Activated T-helper 1 cell treated with anti-CD3 and anti-CD28 coated beads, Interleukin-12 subunit alpha, Interleukin-12 subunit beta, Interleukin-2, Interleukin-4 antibody, amounts not matched to agents 30 ng/mL and 10 ng/mL and 1 ng/mL, durations not matched to agents 14 hours and 24 hours and 36 hours (primary cell): ENCODE measurements at regions not wholly inside any gene's neighbourhood (a gene's known extent, or its start where the extent isn't known, plus 50 kb on each side); places are given as distances from the start of the nearest gene placed in this dataset.
"Not testable (repeated sequence)": the region's sequence is repeated elsewhere in the genome, so short reads cannot be mapped to it uniquely, and the experiment has no call there.

Source experiments
- DNase-seq: peaks from one replicate; pipeline ENCODE4 v3.0.0; 2021; ENCODE audit warnings: low spot score
- H3K27ac Mint-ChIP-seq: one replicate; pipeline ENCODE4 v1.8.0; 2021; ENCODE audit warnings: mild to moderate bottlenecking, mixed read lengths
- H3K27me3 Mint-ChIP-seq: one replicate; pipeline ENCODE4 v1.8.0; 2022; ENCODE audit warnings: mild to moderate bottlenecking, moderate library complexity, mixed read lengths; ENCODE audit not compliant: insufficient read depth
- H3K36me3 Mint-ChIP-seq: one replicate; pipeline ENCODE4 v1.8.0; 2021; ENCODE audit warnings: low read depth, mixed read lengths
- H3K4me1 Mint-ChIP-seq: one replicate; pipeline ENCODE4 v1.8.0; 2021; ENCODE audit warnings: low read depth, mixed read lengths
- H3K4me3 Mint-ChIP-seq: one replicate; pipeline ENCODE4 v1.8.0; 2021; ENCODE audit warnings: mild to moderate bottlenecking, moderate library complexity, mixed read lengths
- H3K9me3 Mint-ChIP-seq: one replicate; pipeline ENCODE4 v1.8.0; 2021; ENCODE audit warnings: mixed read lengths
- intact Hi-C: fragments of 100-400 bp; cut with micrococcal nuclease; formaldehyde crosslinking; loops from one replicate; pipeline ENCODE4 v1.15.1; 2024

DNA sequence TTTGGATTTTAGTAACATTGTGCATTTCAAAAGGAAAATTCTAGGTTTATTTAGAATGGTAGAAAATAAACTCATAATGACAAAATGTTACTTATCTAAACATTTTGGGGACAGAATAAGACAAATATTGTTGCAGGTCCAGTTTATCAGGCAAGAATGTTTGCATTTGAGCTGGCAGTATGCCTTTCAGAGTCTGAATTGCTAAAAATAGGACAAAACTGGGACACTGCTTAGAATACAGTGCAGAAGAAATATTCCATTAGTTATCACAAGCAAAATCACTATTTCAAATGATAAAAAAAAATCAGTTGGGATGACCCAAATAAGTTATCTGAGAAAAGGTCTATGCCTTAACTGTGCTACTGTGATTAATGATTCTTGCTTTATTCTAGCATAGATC, 870.3 kb upstream of the MIR17HG start:
- H3K9me3 Mint-ChIP-seq: peaks cover 28% of the 10 kb centered on the region
- H3K36me3 Mint-ChIP-seq: no peaks in the 10 kb centered on the region

GRCh38 chr13:90483906-90484305, 863.6 kb upstream of the MIR17HG start:
- Mint-ChIP-seq H3K4me1 (no peaks in the 10 kb centered on the region), H3K9me3 (peaks cover 13% of the 10 kb centered on the region), H3K36me3 (no peaks in the 10 kb centered on the region), H3K27me3 (no peaks in the 10 kb centered on the region), H3K27ac (no peak overlapping the region), H3K4me3 (no peak overlapping the region)
- intact Hi-C loops: no loop called here
- no peak for DNase-seq

More for the DNA sequence above, 870.3 kb upstream of the MIR17HG start:
- Mint-ChIP-seq H3K27ac (no peak overlapping the region), H3K4me1 (no peaks in the 10 kb centered on the region), H3K27me3 (no peaks in the 10 kb centered on the region), H3K4me3 (no peak overlapping the region)
- intact Hi-C loops: no loop called here
- DNase-seq: no peak

GRCh38 chr13:90485436-90485835, 862.1 kb upstream of the MIR17HG start:
- no peaks in the 10 kb centered on the region for H3K36me3 Mint-ChIP-seq
- peaks cover 10% of the 10 kb centered on the region for H3K9me3 Mint-ChIP-seq
- H3K4me1 Mint-ChIP-seq: no peaks in the 10 kb centered on the region
- no peaks in the 10 kb centered on the region for H3K27me3 Mint-ChIP-seq
- no peak overlapping the region for H3K27ac Mint-ChIP-seq
- DNase-seq: no peak
- no peak overlapping the region for H3K4me3 Mint-ChIP-seq
- intact Hi-C loops: no loop called here

DNA sequence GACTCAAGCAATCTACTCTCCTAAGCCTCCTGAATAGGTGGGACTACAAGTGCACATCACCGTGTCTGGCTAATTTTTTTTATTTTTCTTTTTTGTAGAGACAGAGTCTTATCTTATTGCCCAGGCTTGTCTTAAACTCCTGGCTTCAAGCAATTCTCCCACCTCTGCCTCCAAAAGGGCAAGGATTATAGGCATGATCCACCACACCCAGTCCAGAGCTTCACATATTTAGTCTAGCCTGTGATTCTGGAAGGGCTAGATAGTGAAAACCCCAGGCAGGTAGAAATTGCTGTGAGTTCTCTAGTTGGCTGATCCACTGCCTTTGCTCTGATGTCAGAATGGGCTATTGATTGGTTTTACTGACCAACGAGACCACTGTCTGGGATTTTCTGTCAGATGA, 854.6 kb upstream of the MIR17HG start:
- no peak overlapping the region for H3K27ac Mint-ChIP-seq
- no peak for DNase-seq
- H3K9me3 Mint-ChIP-seq: peaks cover 25% of the 10 kb centered on the region
- no peaks in the 10 kb centered on the region for H3K27me3 Mint-ChIP-seq
- intact Hi-C loops: no loop called here
- H3K36me3 Mint-ChIP-seq: no peaks in the 10 kb centered on the region
- no peaks in the 10 kb centered on the region for H3K4me1 Mint-ChIP-seq
- no peak overlapping the region for H3K4me3 Mint-ChIP-seq

DNA sequence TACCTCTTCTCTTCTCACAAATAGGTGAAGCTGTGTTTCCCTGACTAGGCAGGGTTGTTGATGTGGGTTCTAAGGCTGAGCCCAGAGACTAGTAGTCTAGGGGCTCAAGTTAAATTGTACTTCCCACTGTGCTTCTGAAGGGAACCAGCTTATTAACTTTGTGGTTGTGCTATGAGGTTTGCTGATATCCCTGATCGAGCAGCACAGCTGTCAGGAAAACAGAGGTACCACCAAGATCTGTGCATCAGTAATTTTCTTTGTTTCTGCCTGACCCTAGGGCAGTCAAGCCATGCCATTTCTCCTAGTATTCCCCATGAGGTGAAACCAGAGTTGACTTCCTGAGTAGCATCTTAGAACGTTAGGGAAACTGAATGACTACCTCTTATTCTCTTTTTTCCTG, 853.8 kb upstream of the MIR17HG start:
- intact Hi-C loops: no loop called here
- Mint-ChIP-seq H3K36me3 (no peaks in the 10 kb centered on the region), H3K9me3 (peaks cover 25% of the 10 kb centered on the region), H3K27ac (no peak overlapping the region), H3K4me1 (no peaks in the 10 kb centered on the region), H3K4me3 (no peak overlapping the region), H3K27me3 (no peaks in the 10 kb centered on the region)
- no peak for DNase-seq

GRCh38 chr13:90494849-90495248, 852.6 kb upstream of the MIR17HG start:
- H3K4me3 Mint-ChIP-seq, H3K27ac Mint-ChIP-seq, DNase-seq, H3K4me1 Mint-ChIP-seq, intact Hi-C loops, H3K27me3 Mint-ChIP-seq, H3K36me3 Mint-ChIP-seq: not testable (repeated sequence)
- peaks cover 25% of the 10 kb centered on the region for H3K9me3 Mint-ChIP-seq

DNA sequence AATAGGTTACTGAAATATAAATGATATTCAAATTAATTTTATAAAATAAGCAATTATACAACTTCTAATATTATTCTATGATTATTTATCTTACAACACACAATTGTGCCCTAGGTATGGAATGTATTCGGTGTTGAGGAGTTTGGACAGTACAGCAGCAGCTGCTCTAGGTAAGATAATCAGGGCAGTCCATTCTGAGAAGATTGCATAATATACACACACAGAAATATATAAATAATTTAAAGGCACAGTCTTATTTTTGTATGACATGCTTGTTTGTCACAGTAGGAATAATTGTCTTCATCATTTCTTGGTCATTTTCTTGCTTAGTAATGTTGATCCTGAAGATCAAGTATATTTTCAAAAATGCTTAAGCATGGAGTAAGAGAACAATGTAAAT, 849.4 kb upstream of the MIR17HG start:
- Mint-ChIP-seq H3K27me3 (no peaks in the 10 kb centered on the region), H3K4me1 (no peaks in the 10 kb centered on the region), H3K4me3 (no peak overlapping the region), H3K36me3 (no peaks in the 10 kb centered on the region), H3K27ac (no peak overlapping the region), H3K9me3 (peaks cover 12% of the 10 kb centered on the region)
- intact Hi-C loops: no loop called here
- no peak for DNase-seq

GRCh38 chr13:90498816-90499215, 848.7 kb upstream of the MIR17HG start:
- DNase-seq: no peak
- intact Hi-C loops: no loop called here
- H3K27me3 Mint-ChIP-seq: no peaks in the 10 kb centered on the region
- no peak overlapping the region for H3K4me3 Mint-ChIP-seq
- H3K4me1 Mint-ChIP-seq: no peaks in the 10 kb centered on the region
- no peak overlapping the region for H3K27ac Mint-ChIP-seq
- no peaks in the 10 kb centered on the region for H3K36me3 Mint-ChIP-seq
- H3K9me3 Mint-ChIP-seq: peaks cover 12% of the 10 kb centered on the region

DNA sequence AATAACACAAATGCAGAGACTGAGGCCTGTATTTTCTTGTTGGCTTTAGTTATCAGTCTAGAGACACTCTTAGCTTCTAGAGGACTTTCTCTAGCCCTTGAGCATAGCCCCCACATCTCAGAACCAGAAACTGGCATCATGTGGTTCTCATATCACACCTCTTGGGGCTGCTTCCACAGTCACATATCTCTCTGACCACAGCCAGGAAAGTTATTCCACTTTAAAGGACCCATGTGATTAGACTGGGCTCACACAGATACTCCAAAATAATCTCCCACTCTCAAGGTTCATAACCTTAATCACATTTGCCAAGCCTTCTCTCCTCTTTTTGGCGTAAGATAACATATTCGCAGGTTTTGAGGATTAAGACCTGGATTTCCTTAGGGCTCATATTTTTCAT, 846.9 kb upstream of the MIR17HG start:
- Mint-ChIP-seq H3K27me3 (no peaks in the 10 kb centered on the region), H3K36me3 (no peaks in the 10 kb centered on the region), H3K27ac (no peak overlapping the region), H3K4me1 (no peaks in the 10 kb centered on the region), H3K4me3 (no peak overlapping the region), H3K9me3 (peaks cover 6% of the 10 kb centered on the region)
- DNase-seq: no peak
- intact Hi-C loops: no loop called here

GRCh38 chr13:90502153-90502552, 845.3 kb upstream of the MIR17HG start:
- no peak overlapping the region for H3K27ac Mint-ChIP-seq
- H3K36me3 Mint-ChIP-seq: no peaks in the 10 kb centered on the region
- no peak for DNase-seq
- H3K27me3 Mint-ChIP-seq: no peaks in the 10 kb centered on the region
- no peaks in the 10 kb centered on the region for H3K9me3 Mint-ChIP-seq
- H3K4me3 Mint-ChIP-seq: no peak overlapping the region
- no peaks in the 10 kb centered on the region for H3K4me1 Mint-ChIP-seq
- intact Hi-C loops: no loop called here

- no peak for DNase-seq
- intact Hi-C loops: no loop called here
- no peaks in the 10 kb centered on the region for H3K4me1 Mint-ChIP-seq
- H3K27me3 Mint-ChIP-seq: no peaks in the 10 kb centered on the region
- no peak overlapping the region for H3K4me3 Mint-ChIP-seq
- H3K36me3 Mint-ChIP-seq: no peaks in the 10 kb centered on the region
- no peak overlapping the region for H3K27ac Mint-ChIP-seq
- no peaks in the 10 kb centered on the region for H3K9me3 Mint-ChIP-seq
These were observed 844.7 kb upstream of the MIR17HG start for GRCh38 chr13:90502762-90503161.

GRCh38 chr13:90510319-90510718, 837.2 kb upstream of the MIR17HG start:
- H3K4me3 Mint-ChIP-seq: no peak overlapping the region
- H3K27me3 Mint-ChIP-seq: no peaks in the 10 kb centered on the region
- intact Hi-C loops: no loop called here
- no peak for DNase-seq
- peaks cover 6% of the 10 kb centered on the region for H3K9me3 Mint-ChIP-seq
- H3K36me3 Mint-ChIP-seq: no peaks in the 10 kb centered on the region
- no peaks in the 10 kb centered on the region for H3K4me1 Mint-ChIP-seq
- H3K27ac Mint-ChIP-seq: no peak overlapping the region

DNA sequence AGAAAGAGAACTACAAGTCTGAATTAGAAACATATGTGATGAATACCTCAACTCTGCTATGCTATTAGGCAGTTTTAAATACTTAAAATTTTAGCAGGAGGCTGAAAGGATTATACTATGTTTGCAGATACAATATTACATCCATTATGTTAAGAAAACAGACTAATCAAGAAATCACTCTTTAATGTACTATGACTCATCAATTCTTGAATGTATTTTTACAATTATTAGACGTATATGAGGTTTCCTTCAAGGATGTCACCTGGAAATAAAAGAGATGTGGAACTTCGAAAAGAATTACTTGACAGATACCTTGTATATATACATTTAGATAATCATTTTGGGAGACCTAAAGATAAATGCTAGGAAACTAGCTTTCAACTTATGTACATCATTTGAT, 835.6 kb upstream of the MIR17HG start:
- no peaks in the 10 kb centered on the region for H3K4me1 Mint-ChIP-seq
- no peaks in the 10 kb centered on the region for H3K36me3 Mint-ChIP-seq
- H3K27ac Mint-ChIP-seq: no peak overlapping the region
- peaks cover 6% of the 10 kb centered on the region for H3K9me3 Mint-ChIP-seq
- no peaks in the 10 kb centered on the region for H3K27me3 Mint-ChIP-seq
- DNase-seq: no peak
- intact Hi-C loops: no loop called here
- H3K4me3 Mint-ChIP-seq: no peak overlapping the region

DNA sequence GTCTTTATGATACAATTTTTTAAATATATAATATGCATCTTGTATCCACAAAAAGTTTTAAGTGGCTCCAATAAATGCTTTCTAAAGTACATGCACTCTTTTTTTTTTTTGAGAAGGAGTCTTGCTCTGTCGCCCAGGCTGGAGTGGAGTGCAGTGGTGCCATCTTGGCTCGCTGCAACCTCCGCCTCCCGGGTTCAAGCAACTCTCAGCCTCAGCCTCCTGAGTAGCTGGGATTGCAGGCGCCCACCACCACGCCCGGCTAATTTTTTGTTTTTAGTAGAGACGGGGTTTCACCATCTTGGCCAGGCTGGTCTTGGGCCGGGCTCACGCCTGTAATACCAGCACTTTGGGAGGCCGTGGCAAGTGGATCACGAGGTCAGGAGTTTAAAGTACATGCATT, 832.8 kb upstream of the MIR17HG start:
- H3K27me3 Mint-ChIP-seq, intact Hi-C loops, H3K27ac Mint-ChIP-seq, H3K36me3 Mint-ChIP-seq, H3K9me3 Mint-ChIP-seq, H3K4me3 Mint-ChIP-seq, H3K4me1 Mint-ChIP-seq, DNase-seq: not testable (repeated sequence)
